Thyroid gland (tissue), 4 donors: ENCODE measurements at regions not wholly inside any gene's neighbourhood (a gene's known extent, or its start where the extent isn't known, plus 50 kb on each side); places are given as distances from the start of the nearest gene placed in this dataset.

Experiments used
- CTCF ChIP-seq, 6 experiments: fragments of 200-600 bp in 3 of 6; fragments of 450-650 bp in 3 of 6; sonication (generic) in 3 of 6; IDR thresholded peaks; one replicate each; pipeline ENCODE4 v1.5.1; 2016 to 2019; ENCODE audit warnings: antibody characterized with exemption in 6 of 6, mild to moderate bottlenecking in 2 of 6, inconsistent platforms in 1 of 6, moderate library complexity in 1 of 6
- POLR2A ChIP-seq, 2 donors: fragments of 450-650 bp; IDR thresholded peaks; one replicate each; pipeline ENCODE4 v1.6.1; 2017; ENCODE audit warnings: antibody characterized with exemption in 2 of 2, mild to moderate bottlenecking in 2 of 2, moderate library complexity in 1 of 2

- TF ChIP-seq CTCF (IDR thresholded peaks at IDR 0.05) (no peak), POLR2A (IDR thresholded peaks at IDR 0.05) (no peak)
Observed at GRCh38 chr3:82240322-82240721, 478.9 kb upstream of the GBE1 start.
